GM21619 (cell line): ENCODE measurements at regions not wholly inside any gene's neighbourhood (a gene's known extent, or its start where the extent isn't known, plus 50 kb on each side); places are given as distances from the start of the nearest gene placed in this dataset.
A peak's percentile ranks its signal among the peaks of the same experiment; 100 is the strongest.

Source experiments
- ATAC-seq: cut with Tn5 transposase; IDR thresholded peaks from one replicate; pipeline ENCODE4 v1.9.1; 2021; ENCODE audit not compliant: unreplicated experiment

DNA sequence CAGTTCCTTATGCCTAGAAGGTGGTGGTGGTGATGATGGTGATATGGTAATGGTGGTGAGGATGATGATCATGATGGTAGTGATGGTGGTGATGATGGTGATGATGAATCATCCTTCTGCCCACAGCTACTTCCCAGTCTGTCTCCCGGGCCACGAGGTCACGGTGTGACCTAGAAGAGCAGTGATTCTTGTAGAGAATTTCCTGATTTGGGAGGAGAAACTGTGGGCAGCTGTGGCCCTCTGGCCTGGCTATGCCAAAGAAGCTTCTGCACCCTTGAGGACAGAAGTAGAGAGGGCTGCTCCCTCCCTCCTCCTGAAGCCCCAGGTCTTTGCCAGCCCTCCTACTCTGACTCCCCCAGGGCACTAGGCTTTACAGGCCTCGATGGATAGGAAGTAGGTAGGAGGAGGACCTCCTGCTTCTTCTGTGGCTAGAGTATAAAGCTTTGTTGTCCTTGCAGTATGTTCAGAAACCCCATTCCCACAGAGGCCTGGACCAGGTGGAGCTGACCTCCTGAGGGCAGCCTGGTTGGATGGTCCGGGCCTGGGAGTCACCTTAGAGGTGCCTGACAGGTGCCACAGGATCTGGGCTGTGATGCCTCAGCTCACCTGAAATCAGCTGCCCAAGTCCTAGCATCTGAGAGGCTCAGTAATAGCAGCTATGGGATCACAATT, 57.9 kb upstream of the EPAS1 start:
- no peak for ATAC-seq

DNA sequence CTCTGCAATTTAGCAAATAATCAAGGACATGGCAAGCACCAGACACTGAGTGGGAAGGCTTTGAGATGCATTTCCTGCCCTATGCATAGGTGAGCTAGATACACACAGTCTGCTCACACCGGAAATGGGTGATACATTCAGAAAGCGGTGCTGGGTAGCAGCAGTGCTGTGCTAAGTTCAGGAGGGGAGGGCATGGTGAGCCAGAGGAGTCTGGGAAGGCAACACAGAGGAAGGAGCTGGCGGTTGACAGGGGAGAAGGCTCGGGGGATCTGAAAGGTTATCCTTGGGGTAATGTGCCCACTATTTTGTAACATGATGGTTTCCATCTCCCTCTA, 57.4 kb upstream of the EPAS1 start:
- no peak for ATAC-seq

DNA sequence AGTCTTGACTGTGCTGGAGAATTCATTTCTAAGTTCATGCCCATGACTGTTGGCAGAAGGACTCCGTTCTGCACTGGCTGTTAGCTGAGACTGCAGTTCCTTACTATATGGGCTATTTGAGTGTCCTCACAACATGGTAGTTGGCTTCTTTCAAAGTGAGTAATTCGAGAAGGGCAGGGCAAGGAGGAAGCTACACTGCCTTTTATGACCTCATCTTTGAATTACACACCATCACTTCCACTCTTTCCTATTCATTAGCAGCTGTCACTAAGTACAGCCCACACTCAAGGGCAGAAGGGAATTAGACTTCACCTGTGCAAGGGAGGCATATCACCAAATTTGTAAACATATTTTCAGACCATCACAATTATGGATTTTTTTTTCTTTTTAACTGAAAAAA, 55.9 kb upstream of the EPAS1 start:
- no peak for ATAC-seq

DNA sequence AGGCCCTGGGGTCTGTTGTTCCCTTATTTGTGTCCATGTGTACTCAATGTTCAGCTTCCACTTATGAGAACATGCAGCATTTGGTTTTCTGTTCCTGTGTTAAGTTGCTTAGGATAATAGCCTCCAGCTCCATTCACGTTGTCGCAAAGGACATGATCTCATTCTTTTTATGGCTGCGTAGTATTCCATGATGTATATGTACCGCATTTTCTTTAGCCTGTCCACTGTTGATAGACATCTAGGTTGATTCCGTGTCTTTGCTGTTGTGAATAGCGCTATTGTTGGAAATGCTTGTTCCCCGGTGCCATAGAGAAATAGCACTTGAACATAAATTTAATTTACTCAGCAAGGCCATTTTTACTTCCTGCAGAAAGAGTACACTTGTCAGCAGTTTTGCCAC, 51.3 kb upstream of the EPAS1 start:
- no peak for ATAC-seq

DNA sequence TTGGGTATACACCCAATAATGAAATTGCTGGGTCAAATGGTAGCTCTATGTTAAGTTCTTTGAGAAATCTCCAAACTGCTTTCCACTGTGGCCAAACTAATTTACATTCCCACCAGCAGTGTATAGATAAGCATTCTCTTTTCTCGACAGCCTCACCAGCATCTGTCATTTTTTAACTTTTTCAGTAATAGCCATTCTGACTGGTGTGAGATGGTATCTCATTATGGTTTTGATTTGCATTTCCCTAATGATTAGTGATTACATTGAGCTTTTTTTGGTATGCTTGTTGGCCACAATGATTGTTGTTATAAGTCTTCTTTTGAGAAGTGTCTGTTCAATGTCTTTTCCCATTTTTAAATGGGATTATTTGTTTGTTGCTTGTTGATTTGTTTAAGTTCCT, 50.4 kb upstream of the EPAS1 start:
- peak; percentile 90 for ATAC-seq
